PC-3 (cell line): ENCODE measurements at regions not wholly inside any gene's neighbourhood (a gene's known extent, or its start where the extent isn't known, plus 50 kb on each side); places are given as distances from the start of the nearest gene placed in this dataset.
A peak's percentile ranks its signal among the peaks of the same experiment; 100 is the strongest.

Experiments
- ATAC-seq: fragments of 200-7000 bp; cut with Tn5 transposase; 2 replicates; pipeline ENCODE4 v1.9.1; 2020; ENCODE audit warnings: mild to moderate bottlenecking, moderate library complexity
- BruUV-seq: library from RNA; stranded (reverse); fragments of 400-500 nt; replicated peaks from 2 replicates; lab custom pipeline; 2021; lab: Mats Ljungman, UMichigan
- CTCF ChIA-PET: fragments of 300-600 bp; sonication (Branson Sonifier 250); formaldehyde crosslinking; loops from one replicate; lab custom pipeline; 2022; ENCODE audit warnings: antibody characterized with exemption; lab: Charles Lee
- POLR2A ChIA-PET: fragments of 300-600 bp; sonication (Branson Sonifier 250); formaldehyde crosslinking; loops from one replicate; lab custom pipeline; 2022; ENCODE audit warnings: antibody characterized with exemption; ENCODE audit not compliant: unreplicated experiment; lab: Charles Lee
- DNase-seq: peaks from one replicate; pipeline ENCODE4 v3.0.0-alpha.2; 2015
- H2AFZ ChIP-seq: fragments of 300-600 bp; sonication (generic); 2 replicates; pipeline ENCODE4 v1.6.0; 2016; ENCODE audit warnings: antibody characterized with exemption, low read length
- H3F3A ChIP-seq: fragments of 300-600 bp; sonication (generic); one replicate; pipeline ENCODE4 v1.6.0; 2017; ENCODE audit warnings: antibody characterized with exemption, low read length, control low read depth, mild to moderate bottlenecking; ENCODE audit not compliant: unreplicated experiment
- H3K27ac ChIP-seq: fragments of 300-600 bp; sonication (generic); 2 replicates; pipeline ENCODE4 v1.5.1; 2016; ENCODE audit warnings: mild to moderate bottlenecking, low read length
- H3K27me3 ChIP-seq: fragments of 300-600 bp; sonication (generic); 2 replicates; pipeline ENCODE4 v1.6.1; 2016; ENCODE audit warnings: low read length, mixed read lengths
- H3K36me3 ChIP-seq: fragments of 300-600 bp; sonication (generic); 2 replicates; pipeline ENCODE4 v1.6.1; 2016; ENCODE audit warnings: low read depth, mixed run types, low read length, mixed read lengths
- H3K4me1 ChIP-seq: fragments of 300-600 bp; sonication (generic); 2 replicates; pipeline ENCODE4 v1.5.1; 2016; ENCODE audit warnings: low read length; ENCODE audit not compliant: insufficient read depth
- H3K4me2 ChIP-seq: fragments of 300-600 bp; sonication (generic); 2 replicates; pipeline ENCODE4 v1.6.0; 2016; ENCODE audit warnings: low read length
- H3K4me3 ChIP-seq: fragments of 300-600 bp; sonication (generic); 2 replicates; pipeline ENCODE4 v1.5.1; 2016; ENCODE audit warnings: mild to moderate bottlenecking, low read length, mixed read lengths
- H3K79me2 ChIP-seq: fragments of 300-600 bp; sonication (generic); 2 replicates; pipeline ENCODE4 v1.6.1; 2017; ENCODE audit warnings: low read length, mixed read lengths
- H3K9ac ChIP-seq: fragments of 300-600 bp; sonication (generic); 2 replicates; pipeline ENCODE4 v1.6.0; 2016; ENCODE audit warnings: mild to moderate bottlenecking, low read length
- H3K9me2 ChIP-seq: fragments of 300-600 bp; sonication (generic); replicated peaks from 2 replicates; pipeline ENCODE4 v1.6.1; 2016; ENCODE audit warnings: mixed run types, low read length, mixed read lengths
- H3K9me3 ChIP-seq: fragments of 300-600 bp; sonication (generic); 2 replicates; pipeline ENCODE4 v1.6.1; 2016; ENCODE audit warnings: low read length, mixed read lengths
- H4K20me1 ChIP-seq: fragments of 300-600 bp; sonication (generic); 2 replicates; pipeline ENCODE4 v1.6.1; 2016; ENCODE audit warnings: low read length, mixed read lengths
- EZH2 ChIP-seq: fragments of 300-600 bp; sonication (generic); IDR thresholded peaks from one replicate; pipeline ENCODE4 v1.6.1; 2017; ENCODE audit warnings: antibody characterized with exemption, mild to moderate bottlenecking, low read length; ENCODE audit not compliant: unreplicated experiment
- EZH2phosphoT487 ChIP-seq: fragments of 300-600 bp; sonication (generic); IDR thresholded peaks from 2 replicates; pipeline ENCODE4 v1.6.1; 2018; ENCODE audit warnings: mild to moderate bottlenecking, antibody characterized with exemption, low read length, borderline replicate concordance
- intact Hi-C: fragments of 100-400 bp; cut with micrococcal nuclease; formaldehyde crosslinking; loops from 2 replicates; pipeline ENCODE4 v1.9.0; 2023
- TF ChIP-seq, protein P1 (sequence below): fragments of 300-600 bp; sonication (generic); conservative IDR thresholded peaks from 2 replicates; pipeline ENCODE4 v1.5.1; 2017; ENCODE audit warnings: antibody characterized with exemption, low read depth, mild to moderate bottlenecking, low read length

DNA sequence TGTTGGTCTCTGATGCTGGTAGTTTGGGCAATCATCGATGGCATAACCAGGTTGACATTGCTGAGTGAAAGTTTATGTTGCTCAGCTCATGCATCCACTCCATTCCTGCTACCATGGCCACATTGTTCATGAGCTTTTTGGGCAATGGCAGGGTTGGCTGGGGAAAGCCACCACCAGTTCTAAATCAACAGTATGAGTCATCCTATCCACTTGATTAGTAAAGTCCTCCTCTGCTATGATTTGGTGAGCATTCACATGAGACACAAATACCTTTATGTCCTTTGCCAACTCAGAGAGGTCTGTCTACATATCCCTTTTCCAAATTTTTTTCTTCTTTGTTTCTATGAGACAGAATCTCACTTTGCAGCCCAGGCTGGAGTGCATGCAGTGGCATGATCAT, 129.7 kb upstream of the FBN2 start:
- POLR2A ChIA-PET = no interaction called here

GRCh38 chr5:128668921-128669320, 130.9 kb upstream of the FBN2 start:
- DNase-seq (no peak), ATAC-seq (no peak)
- Histone ChIP-seq H3K27me3 (no peaks in the 10 kb centered on the region), H4K20me1 (no peaks in the 10 kb centered on the region), H3F3A (no peaks in the 10 kb centered on the region), H3K4me2 (no peak overlapping the region), H3K4me3 (no peak overlapping the region), H3K36me3 (no peaks in the 10 kb centered on the region), H3K79me2 (no peaks in the 10 kb centered on the region), H3K4me1 (peaks cover 4% of the 10 kb centered on the region; the same call in 1 of the 2 replicates), H3K9ac (no peak overlapping the region), H3K27ac (no peak overlapping the region), H3K9me2 (no peaks in the 10 kb centered on the region), H3K9me3 (no peaks in the 10 kb centered on the region), H2AFZ (no peak overlapping the region)
- CTCF ChIA-PET = no interaction called here
- TF ChIP-seq, protein P1, sequence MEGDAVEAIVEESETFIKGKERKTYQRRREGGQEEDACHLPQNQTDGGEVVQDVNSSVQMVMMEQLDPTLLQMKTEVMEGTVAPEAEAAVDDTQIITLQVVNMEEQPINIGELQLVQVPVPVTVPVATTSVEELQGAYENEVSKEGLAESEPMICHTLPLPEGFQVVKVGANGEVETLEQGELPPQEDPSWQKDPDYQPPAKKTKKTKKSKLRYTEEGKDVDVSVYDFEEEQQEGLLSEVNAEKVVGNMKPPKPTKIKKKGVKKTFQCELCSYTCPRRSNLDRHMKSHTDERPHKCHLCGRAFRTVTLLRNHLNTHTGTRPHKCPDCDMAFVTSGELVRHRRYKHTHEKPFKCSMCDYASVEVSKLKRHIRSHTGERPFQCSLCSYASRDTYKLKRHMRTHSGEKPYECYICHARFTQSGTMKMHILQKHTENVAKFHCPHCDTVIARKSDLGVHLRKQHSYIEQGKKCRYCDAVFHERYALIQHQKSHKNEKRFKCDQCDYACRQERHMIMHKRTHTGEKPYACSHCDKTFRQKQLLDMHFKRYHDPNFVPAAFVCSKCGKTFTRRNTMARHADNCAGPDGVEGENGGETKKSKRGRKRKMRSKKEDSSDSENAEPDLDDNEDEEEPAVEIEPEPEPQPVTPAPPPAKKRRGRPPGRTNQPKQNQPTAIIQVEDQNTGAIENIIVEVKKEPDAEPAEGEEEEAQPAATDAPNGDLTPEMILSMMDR = no peak
- no peak for TF ChIP-seq EZH2phosphoT487
- TF ChIP-seq EZH2 = no peak
- BruUV-seq = no TSS peak
- intact Hi-C loops = loop anchor here (2.0 kb wide), 1 partner anchor 68 kb away; no protein-coding TSS in a partner anchor
- POLR2A ChIA-PET = no interaction called here

More for the DNA sequence above, 129.7 kb upstream of the FBN2 start:
- intact Hi-C loops = loop anchor here (1.0 to 2.0 kb wide), 2 partner anchors 69 to 177 kb away; no protein-coding TSS in a partner anchor
- ATAC-seq (peak; percentile 60), DNase-seq (peak; percentile 39)
- no peaks in the 10 kb centered on the region for H3K79me2 ChIP-seq
- H3K9ac ChIP-seq = no peak overlapping the region
- BruUV-seq = no TSS peak
- no peaks in the 10 kb centered on the region for H3F3A ChIP-seq
- H3K4me3 ChIP-seq = no peak overlapping the region
- no peak overlapping the region for H3K4me2 ChIP-seq
- no peaks in the 10 kb centered on the region for H3K9me3 ChIP-seq
- no peaks in the 10 kb centered on the region for H4K20me1 ChIP-seq
- TF ChIP-seq EZH2phosphoT487 = no peak
- TF ChIP-seq, protein P1 = no peak
- no peak for TF ChIP-seq EZH2
- CTCF ChIA-PET = no interaction called here
- peaks cover 4% of the 10 kb centered on the region; the same call in 1 of the 2 replicates for H3K4me1 ChIP-seq
- H3K36me3 ChIP-seq = no peaks in the 10 kb centered on the region
- H3K27ac ChIP-seq = no peak overlapping the region
- no peak overlapping the region for H2AFZ ChIP-seq
- no peaks in the 10 kb centered on the region for H3K27me3 ChIP-seq
- no peaks in the 10 kb centered on the region for H3K9me2 ChIP-seq

DNA sequence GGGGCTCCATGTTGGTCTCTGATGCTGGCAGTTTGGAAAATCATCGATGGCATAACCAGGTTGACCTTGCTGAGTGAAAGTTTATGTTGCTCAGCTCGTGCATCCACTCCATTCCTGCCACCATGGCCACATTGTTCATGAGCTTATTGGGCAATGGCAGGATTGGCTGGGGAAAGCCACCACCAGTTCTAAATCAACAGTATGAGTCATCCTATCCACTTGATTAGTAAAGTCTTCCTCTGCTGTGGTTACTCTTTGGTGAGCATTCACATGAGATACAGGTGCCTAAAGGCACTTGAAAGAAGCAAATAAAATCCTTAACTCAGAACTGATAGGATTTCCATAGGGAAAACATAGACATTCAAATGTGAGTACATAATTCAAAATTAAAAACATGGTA, 131.8 kb upstream of the FBN2 start:
- POLR2A ChIA-PET = no interaction called here
- CTCF ChIA-PET = no interaction called here

More for the DNA sequence above, 131.8 kb upstream of the FBN2 start:
- H3K36me3 ChIP-seq = no peaks in the 10 kb centered on the region
- peaks cover 4% of the 10 kb centered on the region; the same call in 1 of the 2 replicates for H3K4me1 ChIP-seq
- no TSS peak for BruUV-seq
- no peaks in the 10 kb centered on the region for H3K79me2 ChIP-seq
- intact Hi-C loops = loop anchor here (2.0 to 10.0 kb wide), 3 partner anchors 53 to 1105 kb away; no protein-coding TSS in a partner anchor
- no peaks in the 10 kb centered on the region for H3K27me3 ChIP-seq
- DNase-seq (peak; percentile 66), ATAC-seq (peak; percentile 42)
- H3K27ac ChIP-seq = no peak overlapping the region
- H4K20me1 ChIP-seq = no peaks in the 10 kb centered on the region
- H2AFZ ChIP-seq = no peak overlapping the region
- no peaks in the 10 kb centered on the region for H3K9me3 ChIP-seq
- no peak overlapping the region for H3K4me3 ChIP-seq
- H3F3A ChIP-seq = no peaks in the 10 kb centered on the region
- H3K9me2 ChIP-seq = no peaks in the 10 kb centered on the region
- H3K4me2 ChIP-seq = no peak overlapping the region
- TF ChIP-seq EZH2 = no peak
- no peak for TF ChIP-seq EZH2phosphoT487
- TF ChIP-seq, protein P1 = no peak
- no peak overlapping the region for H3K9ac ChIP-seq
